Activated naive CD8-positive, alpha-beta T cell treated with anti-CD3 and anti-CD28 coated beads, Interleukin-2, amount 50 U/mL, for 24 hours (primary cell): ENCODE measurements at regions not wholly inside any gene's neighbourhood (a gene's known extent, or its start where the extent isn't known, plus 50 kb on each side); places are given as distances from the start of the nearest gene placed in this dataset.

Experiments used
- ATAC-seq: fragments of 150-1000 bp; cut with Tn5 transposase; one replicate; pipeline ENCODE4 v1.10.0; 2021
- DNase-seq: peaks from one replicate; pipeline ENCODE4 v3.0.0; 2021
- H3K27ac Mint-ChIP-seq: one replicate; pipeline ENCODE4 v1.8.0; 2021; ENCODE audit warnings: mild to moderate bottlenecking, mixed read lengths
- H3K27me3 Mint-ChIP-seq: one replicate; pipeline ENCODE4 v1.8.0; 2021; ENCODE audit warnings: mixed read lengths
- H3K36me3 Mint-ChIP-seq: one replicate; pipeline ENCODE4 v1.8.0; 2021; ENCODE audit warnings: low read depth, mixed read lengths
- H3K4me1 Mint-ChIP-seq: one replicate; pipeline ENCODE4 v1.8.0; 2021; ENCODE audit warnings: mixed read lengths
- H3K4me3 Mint-ChIP-seq: one replicate; pipeline ENCODE4 v1.8.0; 2021; ENCODE audit warnings: mild to moderate bottlenecking, moderate library complexity, mixed read lengths
- H3K9me3 Mint-ChIP-seq: one replicate; pipeline ENCODE4 v1.8.0; 2021; ENCODE audit warnings: mixed read lengths

- Mint-ChIP-seq H3K27me3 (no peaks in the 10 kb centered on the region), H3K9me3 (peaks cover 28% of the 10 kb centered on the region), H3K4me3 (no peak overlapping the region), H3K36me3 (no peaks in the 10 kb centered on the region), H3K4me1 (no peaks in the 10 kb centered on the region), H3K27ac (no peak overlapping the region)
- ATAC-seq = no peak
- DNase-seq = no peak
Measured at GRCh38 chr5:21661184-21661583, 1192.0 kb downstream of the CDH12 start.

GRCh38 chr5:21654556-21654955 is 1198.6 kb downstream of the CDH12 start:
- Mint-ChIP-seq H3K4me3 (no peak overlapping the region), H3K4me1 (no peaks in the 10 kb centered on the region), H3K27me3 (no peaks in the 10 kb centered on the region), H3K9me3 (no peaks in the 10 kb centered on the region), H3K36me3 (no peaks in the 10 kb centered on the region), H3K27ac (no peak overlapping the region)
- ATAC-seq = no peak
- no peak for DNase-seq

GRCh38 chr5:21649969-21650368 is 1203.2 kb downstream of the CDH12 start:
- DNase-seq (no peak), ATAC-seq (no peak)
- Mint-ChIP-seq H3K4me3 (no peak overlapping the region), H3K27me3 (no peaks in the 10 kb centered on the region), H3K36me3 (no peaks in the 10 kb centered on the region), H3K4me1 (no peaks in the 10 kb centered on the region), H3K9me3 (no peaks in the 10 kb centered on the region), H3K27ac (no peak overlapping the region)

DNA sequence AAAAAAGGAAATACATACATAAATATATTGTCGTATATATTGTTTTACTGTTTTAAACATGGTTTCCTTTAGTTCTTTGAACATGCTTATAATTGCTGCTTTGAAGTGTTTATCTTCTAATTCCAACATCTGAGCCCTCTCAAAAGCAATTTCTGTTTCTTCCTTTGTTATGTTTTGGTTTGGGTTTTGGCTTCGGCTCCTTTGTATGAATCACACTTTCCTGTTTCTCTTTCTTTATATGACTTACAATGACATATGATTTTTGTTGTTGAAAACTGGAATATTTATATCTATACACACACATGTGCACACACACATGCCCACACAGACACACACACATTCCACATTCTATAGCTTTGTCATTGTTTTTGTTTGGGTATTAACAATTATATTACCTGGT is 1206.7 kb downstream of the CDH12 start:
- Mint-ChIP-seq H3K4me1 (no peaks in the 10 kb centered on the region), H3K27me3 (no peaks in the 10 kb centered on the region), H3K27ac (no peak overlapping the region), H3K4me3 (no peak overlapping the region), H3K36me3 (no peaks in the 10 kb centered on the region), H3K9me3 (no peaks in the 10 kb centered on the region)
- no peak for DNase-seq
- no peak for ATAC-seq

DNA sequence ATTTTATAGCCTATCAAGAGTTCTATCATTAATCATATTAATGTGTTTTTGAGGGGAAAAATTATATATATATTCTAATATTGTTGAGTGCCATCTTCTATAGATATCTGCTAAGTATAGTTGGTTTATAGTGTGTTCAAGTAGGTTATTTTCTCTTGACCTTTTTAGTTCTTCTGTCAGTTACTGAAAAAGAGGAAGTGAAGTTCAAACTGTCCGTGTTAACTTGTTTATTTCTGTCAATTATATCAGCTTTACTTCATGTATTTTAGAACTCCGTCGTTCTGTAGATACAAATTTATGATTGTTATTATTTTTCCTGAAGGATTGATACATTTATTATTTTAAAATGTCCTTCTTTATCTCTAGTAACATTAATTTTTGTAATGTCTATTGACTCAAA is 1209.1 kb downstream of the CDH12 start:
- no peak for DNase-seq
- H3K9me3 Mint-ChIP-seq = no peaks in the 10 kb centered on the region
- H3K4me1 Mint-ChIP-seq = no peaks in the 10 kb centered on the region
- H3K27ac Mint-ChIP-seq = no peak overlapping the region
- no peaks in the 10 kb centered on the region for H3K36me3 Mint-ChIP-seq
- H3K4me3 Mint-ChIP-seq = no peak overlapping the region
- no peak for ATAC-seq
- no peaks in the 10 kb centered on the region for H3K27me3 Mint-ChIP-seq

- no peak overlapping the region for H3K4me3 Mint-ChIP-seq
- H3K27me3 Mint-ChIP-seq = no peaks in the 10 kb centered on the region
- H3K9me3 Mint-ChIP-seq = no peaks in the 10 kb centered on the region
- H3K27ac Mint-ChIP-seq = no peak overlapping the region
- ATAC-seq = no peak
- DNase-seq = no peak
- H3K36me3 Mint-ChIP-seq = no peaks in the 10 kb centered on the region
- no peaks in the 10 kb centered on the region for H3K4me1 Mint-ChIP-seq
Measured at GRCh38 chr5:21642312-21642711, 1210.8 kb downstream of the CDH12 start.

GRCh38 chr5:21623831-21624230 is 1229.3 kb downstream of the CDH12 start:
- H3K27ac Mint-ChIP-seq = no peak overlapping the region
- ATAC-seq (no peak), DNase-seq (no peak)
- H3K4me3 Mint-ChIP-seq = no peak overlapping the region
- no peaks in the 10 kb centered on the region for H3K36me3 Mint-ChIP-seq
- peaks cover 12% of the 10 kb centered on the region for H3K9me3 Mint-ChIP-seq
- no peaks in the 10 kb centered on the region for H3K4me1 Mint-ChIP-seq
- H3K27me3 Mint-ChIP-seq = no peaks in the 10 kb centered on the region

GRCh38 chr5:21615195-21615765 is 1237.9 kb downstream of the CDH12 start:
- Mint-ChIP-seq H3K9me3 (peaks cover 8% of the 10 kb centered on the region), H3K27ac (no peak overlapping the region), H3K36me3 (no peaks in the 10 kb centered on the region), H3K4me1 (no peaks in the 10 kb centered on the region), H3K27me3 (peaks cover 2% of the 10 kb centered on the region), H3K4me3 (no peak overlapping the region)
- no peak for ATAC-seq
- DNase-seq = no peak

DNA sequence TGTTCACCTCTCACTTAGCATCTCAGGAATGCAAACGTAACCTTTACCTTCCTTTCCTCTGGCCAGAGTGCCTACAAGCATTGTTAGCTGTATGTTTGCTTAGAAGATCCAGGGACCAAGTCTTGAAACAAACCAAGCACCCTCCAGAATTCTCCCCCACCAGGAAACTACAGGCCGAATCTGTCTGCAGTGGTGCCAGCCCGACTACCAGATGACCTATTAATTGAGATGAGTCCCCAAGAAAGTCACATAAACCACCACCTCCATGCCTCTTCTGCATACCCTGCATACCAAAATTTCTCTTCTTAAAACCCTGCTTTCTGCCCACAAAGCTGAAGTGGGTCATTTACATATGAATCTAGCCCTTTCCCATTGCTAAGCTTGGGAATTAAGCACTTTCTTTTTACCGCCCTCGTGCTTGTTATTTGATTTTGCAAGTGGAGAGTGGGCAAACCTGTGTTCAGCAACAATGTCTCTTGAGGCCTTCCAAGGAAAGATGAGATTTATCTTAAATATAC is 1239.1 kb downstream of the CDH12 start:
- Mint-ChIP-seq H3K4me1 (no peaks in the 10 kb centered on the region), H3K9me3 (peaks cover 8% of the 10 kb centered on the region), H3K4me3 (no peak overlapping the region), H3K36me3 (no peaks in the 10 kb centered on the region), H3K27ac (no peak overlapping the region), H3K27me3 (peaks cover 2% of the 10 kb centered on the region)
- ATAC-seq (no peak), DNase-seq (no peak)

GRCh38 chr5:21603796-21604195 is 1249.3 kb downstream of the CDH12 start:
- no peaks in the 10 kb centered on the region for H3K36me3 Mint-ChIP-seq
- H3K4me1 Mint-ChIP-seq = no peaks in the 10 kb centered on the region
- no peak overlapping the region for H3K4me3 Mint-ChIP-seq
- DNase-seq (no peak), ATAC-seq (no peak)
- H3K9me3 Mint-ChIP-seq = peaks cover 4% of the 10 kb centered on the region
- no peaks in the 10 kb centered on the region for H3K27me3 Mint-ChIP-seq
- no peak overlapping the region for H3K27ac Mint-ChIP-seq

GRCh38 chr5:21594566-21594965 is 1258.6 kb downstream of the CDH12 start:
- Mint-ChIP-seq H3K36me3 (no peaks in the 10 kb centered on the region), H3K27me3 (no peaks in the 10 kb centered on the region), H3K4me3 (no peak overlapping the region), H3K27ac (no peak overlapping the region), H3K9me3 (peaks cover 22% of the 10 kb centered on the region), H3K4me1 (no peaks in the 10 kb centered on the region)
- DNase-seq (no peak), ATAC-seq (no peak)

GRCh38 chr5:21593261-21593660 is 1259.9 kb downstream of the CDH12 start:
- Mint-ChIP-seq H3K27me3 (no peaks in the 10 kb centered on the region), H3K36me3 (no peaks in the 10 kb centered on the region), H3K4me1 (no peaks in the 10 kb centered on the region), H3K4me3 (no peak overlapping the region), H3K27ac (no peak overlapping the region), H3K9me3 (peaks cover 22% of the 10 kb centered on the region)
- no peak for DNase-seq
- ATAC-seq = no peak

DNA sequence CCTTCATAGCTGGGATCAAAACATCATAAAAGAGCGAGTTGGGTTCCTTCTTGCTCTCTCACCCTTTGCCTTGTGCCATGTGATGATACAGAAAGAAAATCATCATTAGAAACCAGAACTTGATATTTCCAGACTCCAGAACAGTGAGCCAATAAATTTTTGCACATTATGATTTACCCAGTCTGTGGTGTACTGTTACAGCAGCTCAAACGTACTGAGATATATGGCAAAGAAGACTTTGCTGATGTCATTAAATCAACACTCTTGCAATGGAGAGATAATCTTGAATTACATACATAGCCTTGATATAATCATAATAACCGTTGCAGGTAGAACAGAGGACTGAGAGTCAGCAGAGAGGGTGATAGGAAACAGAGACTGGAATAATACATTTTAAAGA is 1271.6 kb downstream of the CDH12 start:
- DNase-seq (no peak), ATAC-seq (no peak)
- Mint-ChIP-seq H3K4me1 (no peaks in the 10 kb centered on the region), H3K4me3 (no peak overlapping the region), H3K9me3 (peaks cover 16% of the 10 kb centered on the region), H3K27ac (no peak overlapping the region), H3K27me3 (no peaks in the 10 kb centered on the region), H3K36me3 (peaks cover 9% of the 10 kb centered on the region)

DNA sequence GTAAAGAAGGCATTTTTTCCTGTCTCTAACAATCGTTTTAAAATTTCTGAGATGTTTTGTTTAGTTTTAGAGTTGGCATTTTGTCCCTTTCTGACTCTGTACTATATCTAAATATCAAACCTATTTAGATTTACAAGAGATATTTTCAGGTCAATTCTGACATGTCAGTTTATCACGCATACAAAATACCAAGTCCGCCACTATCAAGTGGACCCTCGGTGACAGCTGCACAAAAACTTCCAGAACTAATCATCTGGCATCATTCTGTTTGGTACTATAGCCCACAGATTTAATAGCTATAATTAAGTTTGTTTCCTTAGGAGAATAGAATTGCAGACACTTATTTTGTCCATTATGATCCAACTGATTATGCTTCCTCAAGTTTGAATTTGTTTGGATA is 1278.2 kb downstream of the CDH12 start:
- ATAC-seq = no peak

DNA sequence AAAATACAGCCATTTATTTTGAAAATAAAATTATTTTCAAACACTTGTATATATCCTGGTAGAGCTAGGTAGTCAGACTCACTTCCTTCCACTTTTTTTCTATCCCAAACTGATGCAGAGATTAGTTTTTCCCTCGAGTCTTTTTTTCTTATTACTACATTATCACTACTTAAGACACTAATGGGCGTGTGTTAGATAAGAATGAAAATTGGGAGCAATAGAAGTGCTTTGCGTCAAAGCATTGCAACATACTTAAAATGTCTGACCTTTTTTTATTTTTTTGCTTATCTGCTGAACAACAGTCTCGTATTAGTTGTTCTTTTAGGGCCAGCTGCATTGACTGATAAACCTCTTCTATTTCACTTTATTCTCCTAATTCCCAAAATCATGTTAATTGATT is 1278.7 kb downstream of the CDH12 start:
- no peaks in the 10 kb centered on the region for H3K27me3 Mint-ChIP-seq
- H3K9me3 Mint-ChIP-seq = peaks cover 8% of the 10 kb centered on the region
- no peaks in the 10 kb centered on the region for H3K36me3 Mint-ChIP-seq
- H3K4me1 Mint-ChIP-seq = no peaks in the 10 kb centered on the region
- ATAC-seq (no peak), DNase-seq (no peak)
- H3K27ac Mint-ChIP-seq = no peak overlapping the region
- no peak overlapping the region for H3K4me3 Mint-ChIP-seq

More for the DNA sequence above, 1278.2 kb downstream of the CDH12 start:
- Mint-ChIP-seq H3K36me3 (no peaks in the 10 kb centered on the region), H3K27ac (no peak overlapping the region), H3K27me3 (no peaks in the 10 kb centered on the region), H3K4me1 (no peaks in the 10 kb centered on the region), H3K4me3 (no peak overlapping the region), H3K9me3 (peaks cover 10% of the 10 kb centered on the region)
- DNase-seq = no peak
